GM21576 (cell line): ENCODE measurements at regions not wholly inside any gene's neighbourhood (a gene's known extent, or its start where the extent isn't known, plus 50 kb on each side); places are given as distances from the start of the nearest gene placed in this dataset.
"Not testable (repeated sequence)": the region's sequence is repeated elsewhere in the genome, so short reads cannot be mapped to it uniquely, and the experiment has no call there.

ENCODE experiments used
- ATAC-seq: cut with Tn5 transposase; IDR thresholded peaks from one replicate; pipeline ENCODE4 v1.9.1; 2021; ENCODE audit warnings: mild to moderate bottlenecking, moderate library complexity; ENCODE audit not compliant: unreplicated experiment

DNA sequence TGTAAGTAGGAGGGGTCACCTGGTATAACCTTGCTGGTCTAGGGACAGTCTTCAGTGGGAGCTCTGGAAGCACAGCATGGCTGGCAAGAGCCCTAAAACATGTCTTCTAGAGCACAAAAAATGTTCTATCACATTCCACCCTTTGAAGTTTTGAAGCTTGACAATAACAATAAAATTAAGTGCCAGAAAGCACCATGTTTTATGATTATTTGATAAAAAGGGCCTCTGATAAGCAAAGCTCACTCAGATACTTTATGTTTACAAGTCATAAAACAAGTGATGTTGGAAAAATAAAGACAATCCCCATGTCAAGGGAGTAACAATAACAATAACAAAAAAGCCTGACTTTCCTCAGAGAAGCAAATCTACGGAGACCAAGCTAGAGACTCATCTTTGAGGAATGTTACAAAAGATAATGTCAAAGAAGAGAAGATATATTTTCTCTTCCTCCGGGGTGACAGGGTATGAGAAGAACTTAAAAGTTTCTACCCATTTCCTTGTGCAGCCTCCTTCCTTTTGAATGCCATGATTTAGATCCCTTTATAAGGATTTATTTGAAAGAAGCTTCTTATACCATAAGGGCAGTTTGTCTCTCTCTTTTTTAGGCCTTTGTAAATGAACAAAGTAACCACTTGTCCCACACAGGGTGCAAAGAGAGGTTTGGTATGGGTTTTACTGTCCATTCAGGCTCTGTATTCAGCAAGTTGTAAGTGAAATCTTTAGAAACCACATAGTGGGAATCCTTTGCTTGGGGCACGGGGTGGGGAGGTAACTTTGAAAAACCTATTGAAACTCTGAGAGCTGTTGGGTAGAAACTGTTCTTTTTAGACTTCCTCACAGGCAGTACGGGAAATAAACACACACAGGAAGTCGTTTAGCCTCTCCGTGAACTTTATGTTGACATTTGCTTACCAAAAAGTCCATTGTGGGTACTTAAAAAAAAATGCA lies 109.6 kb upstream of the RBMS3 start:
- ATAC-seq, result no peak

DNA sequence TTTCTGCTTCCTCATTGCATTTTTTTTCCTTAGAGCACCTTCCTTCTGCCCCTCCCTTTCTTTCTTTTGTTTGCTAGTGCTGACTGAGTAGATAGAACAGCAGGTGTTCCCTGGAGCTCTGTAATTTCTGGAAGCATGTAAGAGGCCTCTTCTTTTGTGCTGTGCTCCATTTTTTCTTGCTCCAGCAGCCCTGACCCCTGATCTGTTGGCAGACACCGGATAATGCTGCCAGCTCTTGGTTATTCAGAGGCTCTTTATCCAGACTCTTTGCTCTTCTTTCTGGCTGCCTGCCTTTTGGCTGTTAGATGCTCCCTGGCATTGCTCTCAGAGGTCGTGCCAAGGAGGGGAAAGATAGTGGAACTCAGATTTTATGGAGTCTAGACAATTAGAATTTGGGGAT lies 104.4 kb upstream of the RBMS3 start:
- ATAC-seq, result no peak

DNA sequence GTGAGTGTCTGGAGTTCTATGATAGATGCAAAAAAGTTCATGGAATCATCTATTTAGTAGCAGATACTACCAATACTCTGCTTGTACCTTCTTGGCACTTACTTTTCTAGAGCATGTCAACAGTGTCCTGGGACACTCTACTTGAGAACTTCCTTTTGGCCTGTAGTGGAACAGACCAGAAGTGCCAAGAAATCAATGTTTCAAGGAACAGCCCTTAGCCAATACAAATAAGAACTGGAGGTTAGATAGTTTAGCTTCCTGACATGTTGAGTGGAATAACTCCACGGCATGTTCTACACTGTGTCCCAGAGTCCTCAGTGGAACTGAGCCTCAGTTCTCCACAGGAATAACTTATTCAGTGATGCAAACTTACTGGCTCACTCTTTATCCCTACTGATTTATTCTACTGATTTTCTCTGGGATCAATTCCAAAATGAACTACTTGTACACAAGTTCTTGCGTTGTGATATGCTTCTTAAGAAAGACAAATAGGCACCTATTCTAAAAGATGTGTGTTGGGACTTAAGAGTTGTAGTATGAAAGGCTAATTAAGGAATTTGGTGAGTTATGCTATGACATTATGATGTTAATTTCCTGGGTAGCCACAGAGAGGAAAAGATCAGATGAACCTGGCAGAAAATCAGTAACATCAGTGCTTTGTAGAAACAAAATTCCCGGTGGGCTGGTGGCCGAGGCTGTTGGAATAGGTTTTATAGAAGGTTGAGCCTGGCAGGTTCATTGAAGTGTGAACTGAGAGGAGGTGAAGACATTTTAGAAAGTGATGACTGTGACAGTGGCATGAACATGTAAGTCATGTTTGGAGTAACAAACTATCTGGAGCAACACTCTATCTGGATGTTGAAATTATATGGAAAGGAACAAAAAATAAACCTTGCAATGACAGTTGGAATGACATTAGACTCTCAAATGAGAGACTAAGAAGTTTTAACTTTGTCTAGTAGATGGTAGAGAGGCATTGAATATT lies 101.8 kb upstream of the RBMS3 start:
- ATAC-seq, result no peak

DNA sequence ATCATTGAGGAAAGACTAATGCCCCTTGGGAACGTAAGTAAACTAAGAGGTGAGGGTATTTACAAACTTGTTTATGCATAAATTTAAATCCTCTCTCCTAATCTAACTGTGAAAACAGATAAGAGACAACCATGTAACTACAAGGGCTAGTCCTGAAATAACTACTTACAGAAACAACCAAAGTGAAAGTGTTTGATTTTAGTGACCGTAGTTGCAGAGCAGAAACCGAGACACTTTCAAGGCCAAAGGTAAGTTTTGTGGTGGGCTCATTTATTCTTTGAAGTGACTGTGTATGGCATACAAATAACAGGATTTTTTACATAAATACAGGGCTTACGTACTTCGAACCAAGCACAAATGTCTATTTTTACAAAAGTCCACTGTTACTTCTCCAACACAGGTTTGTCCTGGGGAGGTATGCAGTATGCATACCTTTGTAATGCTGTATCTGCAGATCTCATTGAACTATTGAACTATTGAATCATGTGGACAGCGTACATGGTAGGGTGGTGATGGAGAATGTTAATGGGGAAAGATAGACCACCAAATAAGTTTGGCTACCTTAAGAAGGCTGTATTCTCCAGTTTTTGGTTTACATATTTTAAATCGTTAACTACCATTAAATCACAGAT lies 99.6 kb upstream of the RBMS3 start:
- no peak for ATAC-seq

DNA sequence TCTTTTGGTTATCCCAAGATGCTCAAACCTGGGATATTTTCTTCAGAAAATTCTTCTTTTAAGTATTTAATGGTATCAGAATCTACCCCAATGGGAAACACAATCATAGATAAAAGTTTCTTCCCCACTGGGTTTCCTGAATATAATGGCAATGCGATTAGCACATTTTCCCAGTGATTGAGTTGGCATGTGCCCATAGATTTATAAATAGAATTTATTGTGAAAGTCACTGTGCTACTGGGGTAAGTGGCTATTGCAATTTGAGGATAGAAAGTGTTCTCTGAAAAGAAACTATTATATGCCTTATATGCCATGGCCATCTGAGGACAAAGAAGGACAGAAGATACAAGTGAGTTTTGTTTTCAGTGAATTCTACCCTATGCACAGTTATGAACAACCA lies 99.0 kb upstream of the RBMS3 start:
- no peak for ATAC-seq

DNA sequence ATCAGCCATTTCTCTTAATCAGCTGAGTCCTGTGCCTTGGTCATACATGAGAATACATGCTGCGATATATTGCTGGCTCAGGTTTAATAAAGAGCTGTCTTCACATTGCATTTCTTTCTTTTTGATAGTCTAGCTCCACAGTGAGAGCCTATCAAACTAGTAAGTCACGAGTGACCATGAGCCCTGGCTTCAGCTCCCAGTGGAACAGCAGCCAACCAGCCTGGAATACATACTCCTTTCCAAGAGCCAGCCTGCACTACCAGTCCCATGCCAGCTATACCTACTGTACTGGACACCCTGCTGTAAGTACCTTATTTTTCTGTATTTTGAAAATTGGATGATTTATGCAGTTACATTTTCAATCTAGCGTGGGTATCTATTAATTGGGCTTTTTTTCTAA lies 98.0 kb upstream of the RBMS3 start:
- not testable (repeated sequence) for ATAC-seq

DNA sequence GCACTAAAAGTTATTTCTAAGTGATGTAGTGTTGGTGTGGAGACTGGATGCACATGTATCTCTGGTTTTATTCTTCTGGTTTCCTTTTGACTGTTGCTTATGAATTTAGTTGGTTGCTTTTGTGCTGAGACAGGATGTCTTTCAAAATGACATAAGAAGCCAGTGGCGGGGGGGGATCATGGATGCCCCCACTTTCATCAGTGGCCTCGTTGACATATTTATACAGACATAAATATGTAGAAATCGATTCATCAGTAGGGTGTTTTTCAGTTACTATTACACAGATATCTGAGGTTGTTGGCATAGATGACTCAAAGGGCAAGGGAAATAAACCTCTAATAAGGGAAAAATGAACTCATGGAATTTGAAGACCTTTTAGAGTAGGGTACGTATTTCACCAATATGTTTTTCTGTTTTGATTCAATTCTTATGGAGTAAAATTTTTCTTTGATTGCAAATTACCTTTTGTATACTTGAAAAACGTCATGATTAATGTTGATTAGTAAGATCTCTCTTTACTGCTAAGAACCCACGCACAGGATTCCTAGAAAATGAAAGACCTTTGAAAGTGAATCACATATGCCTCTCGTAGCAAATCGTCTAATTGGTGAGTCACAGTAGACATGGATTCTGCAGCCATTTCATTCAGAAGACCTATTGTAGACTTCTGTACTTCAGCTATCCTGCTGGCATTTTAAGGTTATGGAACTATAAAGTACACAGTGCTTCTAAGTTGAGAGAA lies 97.4 kb upstream of the RBMS3 start:
- ATAC-seq, result no peak

DNA sequence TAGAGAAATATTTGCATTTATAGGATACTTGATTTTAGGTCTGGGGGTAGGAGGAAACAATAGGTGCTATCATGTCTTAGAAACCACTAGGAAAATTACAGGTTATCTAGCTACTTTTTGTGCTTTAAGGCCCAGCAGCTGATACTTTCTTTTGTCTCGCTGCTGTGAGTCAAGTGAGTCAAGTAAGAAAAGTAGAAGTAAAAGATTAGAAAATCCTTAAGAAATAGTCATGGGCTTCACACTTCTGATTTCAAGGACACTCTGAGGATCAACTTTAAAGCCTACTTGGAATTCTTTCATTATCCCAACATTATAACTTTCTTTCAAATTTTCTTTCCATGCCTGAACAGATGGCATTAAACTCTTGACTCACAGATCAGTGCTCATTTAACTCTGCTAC lies 95.2 kb upstream of the RBMS3 start:
- ATAC-seq, result no peak

DNA sequence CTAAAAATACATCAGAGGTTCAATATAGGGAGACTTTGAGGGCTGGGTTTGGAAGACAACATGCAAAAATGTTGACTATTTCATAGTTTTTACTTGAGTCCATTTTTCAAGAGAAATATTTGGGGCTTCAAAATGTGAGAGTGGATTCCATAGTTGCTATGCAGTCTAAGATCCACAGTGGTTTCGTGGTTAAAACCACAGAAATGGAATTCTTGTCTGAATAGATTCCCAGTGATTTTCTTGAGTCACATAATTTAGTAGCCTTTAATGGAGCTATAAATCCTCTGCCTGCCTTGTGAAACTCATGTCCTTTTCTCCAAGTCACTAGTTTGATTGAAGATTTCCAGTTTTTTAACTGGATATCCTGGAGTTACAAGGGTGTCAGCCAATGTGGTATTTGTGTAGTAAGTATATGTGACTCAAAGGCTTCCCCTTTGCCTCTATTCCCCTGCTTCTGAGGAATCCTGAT lies 94.7 kb upstream of the RBMS3 start:
- no peak for ATAC-seq

DNA sequence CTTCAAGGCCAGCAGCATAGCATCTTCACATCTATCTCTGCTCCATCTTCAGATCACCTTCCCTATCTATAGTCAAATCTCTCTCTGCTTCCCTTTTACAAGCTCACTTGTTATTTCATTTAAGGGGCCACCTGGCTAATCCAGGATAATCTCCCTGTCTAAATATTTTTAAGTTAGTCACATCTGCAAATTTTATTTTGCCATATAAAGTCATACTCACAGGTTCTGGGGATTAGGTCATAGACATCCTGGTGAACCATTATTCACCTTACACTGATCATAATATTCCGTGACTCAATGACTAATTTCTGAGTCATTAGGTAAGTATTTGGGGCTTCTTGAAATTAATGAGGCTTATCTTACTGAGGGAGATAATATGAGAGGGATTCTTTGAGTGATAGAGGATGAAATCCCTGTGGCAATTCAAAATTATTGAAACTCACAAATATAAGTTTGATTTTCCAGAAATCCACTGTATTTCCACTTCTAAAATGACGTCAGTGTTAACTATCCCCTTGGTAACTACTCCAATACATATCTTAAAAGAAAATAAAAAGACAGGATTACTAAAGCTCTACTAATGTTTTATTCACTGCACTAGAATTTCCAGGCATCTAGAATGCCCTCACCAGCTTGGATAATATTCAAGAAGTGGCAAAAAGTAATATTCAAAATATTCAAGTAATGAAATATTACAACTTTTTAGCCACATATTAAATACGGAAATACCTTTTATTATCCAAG lies 93.7 kb upstream of the RBMS3 start:
- ATAC-seq, result no peak

DNA sequence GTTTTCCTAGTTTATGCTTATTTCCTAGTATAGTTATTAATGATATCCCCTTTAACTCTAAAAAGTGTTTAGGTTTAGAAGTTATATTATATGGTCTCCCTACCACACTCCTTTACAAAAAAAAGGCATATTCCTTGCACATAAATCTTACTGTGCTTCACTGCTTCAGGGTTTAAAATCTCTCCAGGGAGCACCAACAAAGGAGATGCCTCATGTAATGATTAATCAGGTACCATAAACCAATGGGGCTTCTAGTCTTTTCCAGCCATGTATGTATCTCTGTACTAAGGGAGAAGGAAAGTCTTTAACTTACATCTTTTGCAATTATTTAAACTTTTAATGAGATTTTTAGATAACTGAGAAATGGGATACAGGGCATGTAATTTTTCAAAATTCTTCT lies 91.5 kb upstream of the RBMS3 start:
- no peak for ATAC-seq

DNA sequence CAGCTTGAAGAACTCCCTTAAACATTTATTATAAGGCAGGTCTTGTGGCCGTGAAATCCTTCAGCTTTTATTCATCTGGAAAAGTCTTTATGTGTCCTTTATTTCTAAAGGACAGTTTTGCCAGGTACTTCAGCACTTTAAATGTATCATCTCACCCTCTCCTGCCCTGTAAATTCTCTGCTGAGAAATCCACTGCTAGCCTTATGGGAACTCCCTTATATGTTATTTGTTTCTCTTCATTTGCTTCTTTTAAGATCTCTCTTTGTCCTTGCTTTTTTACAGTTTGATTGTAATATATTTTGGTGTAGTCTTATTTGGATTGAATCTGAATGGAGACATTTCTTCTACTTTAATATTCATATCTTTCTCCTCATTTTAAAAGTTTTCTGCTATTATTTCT lies 86.7 kb upstream of the RBMS3 start:
- no peak for ATAC-seq

DNA sequence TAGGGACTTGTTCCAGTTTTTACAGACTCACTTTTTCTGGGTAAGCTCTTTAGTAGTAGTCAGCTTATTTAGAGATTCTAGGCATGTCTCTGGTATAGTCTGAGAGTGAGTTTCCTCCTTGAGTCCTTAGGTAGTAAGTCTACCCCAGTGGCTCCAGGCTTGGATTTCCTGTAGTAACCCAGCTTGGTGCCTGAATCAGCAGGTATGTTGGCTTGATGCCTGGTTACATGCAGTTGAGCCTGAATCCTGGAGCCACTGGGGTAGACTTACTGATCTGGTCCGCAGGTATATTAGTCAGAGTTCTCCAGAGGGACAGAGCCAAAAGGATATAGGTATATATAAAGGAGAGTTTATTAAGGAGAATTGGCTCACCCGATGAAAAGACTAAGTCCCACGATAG lies 85.8 kb upstream of the RBMS3 start:
- ATAC-seq, result no peak

DNA sequence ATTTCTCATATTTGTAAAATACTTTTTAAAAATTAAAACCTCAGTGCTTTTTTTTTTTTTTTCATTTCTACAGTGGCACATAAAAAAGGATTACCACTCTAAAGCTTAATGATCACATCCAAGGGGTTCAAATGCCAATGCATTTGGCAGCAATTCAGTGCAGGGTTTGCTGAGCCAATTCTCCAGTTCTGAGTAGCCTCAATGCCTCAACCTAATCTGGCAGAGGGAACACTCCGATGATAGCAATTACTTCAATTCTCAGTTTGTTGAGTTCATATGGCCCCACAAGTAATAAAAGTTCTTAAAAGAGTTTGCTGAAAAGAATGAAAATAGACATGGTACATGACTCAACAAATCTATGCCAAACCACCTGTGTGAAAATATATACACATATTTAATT lies 79.3 kb upstream of the RBMS3 start:
- ATAC-seq, result no peak

DNA sequence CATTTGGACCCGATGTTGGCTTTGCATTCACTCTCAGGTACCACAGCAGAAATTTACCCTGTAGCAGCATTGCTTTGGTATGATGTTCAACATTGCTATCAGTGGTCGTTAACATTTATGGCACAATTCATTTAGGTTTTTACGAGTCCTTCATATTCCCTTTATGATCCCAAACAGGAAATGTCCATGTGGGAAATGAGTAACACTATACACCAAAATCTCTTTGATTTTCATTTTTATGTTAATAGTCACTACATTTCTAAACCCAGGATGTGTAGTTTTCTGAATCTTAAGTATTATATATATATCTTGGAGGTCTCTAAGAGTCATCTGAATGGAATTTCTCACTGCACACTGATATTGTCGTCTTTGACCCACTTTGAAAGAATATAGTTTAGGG lies 78.5 kb upstream of the RBMS3 start:
- ATAC-seq, result no peak

DNA sequence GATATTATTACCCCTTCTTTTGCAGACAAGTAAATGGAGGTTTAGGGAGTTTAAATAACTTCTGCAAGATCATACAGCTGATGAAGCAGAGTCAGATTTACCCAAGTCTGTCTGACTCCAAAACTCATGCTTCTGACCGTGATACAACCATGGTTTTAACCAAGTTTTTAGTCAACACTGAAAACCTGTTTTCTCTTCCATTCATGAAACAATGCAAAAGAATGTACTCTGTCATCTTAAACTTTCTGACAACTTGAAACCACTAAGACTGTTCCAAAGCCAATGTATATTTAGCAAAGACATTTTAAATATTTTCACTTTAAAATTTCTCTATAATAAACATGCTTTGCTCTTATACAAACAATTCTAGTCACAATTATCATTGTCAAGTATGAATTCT lies 77.0 kb upstream of the RBMS3 start:
- ATAC-seq, result no peak

DNA sequence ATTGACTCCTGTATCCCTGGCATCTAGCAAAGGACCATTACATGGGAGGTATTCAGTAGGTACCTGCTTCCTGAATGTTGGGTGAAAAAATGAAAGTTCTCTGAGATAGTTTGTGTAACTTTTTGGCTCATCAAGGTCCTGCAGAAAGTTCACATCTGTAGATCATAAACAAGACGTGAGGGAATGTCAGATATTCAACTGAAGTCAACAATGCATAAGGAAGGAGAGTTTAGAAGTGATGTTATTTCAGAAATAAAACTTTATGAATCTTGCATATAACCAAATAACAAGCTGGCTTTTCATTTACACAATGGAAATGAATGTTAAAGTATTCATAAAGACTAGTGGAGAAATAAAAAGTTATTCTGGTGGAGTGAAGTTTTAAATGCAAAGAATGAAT lies 73.4 kb upstream of the RBMS3 start:
- ATAC-seq, result no peak

DNA sequence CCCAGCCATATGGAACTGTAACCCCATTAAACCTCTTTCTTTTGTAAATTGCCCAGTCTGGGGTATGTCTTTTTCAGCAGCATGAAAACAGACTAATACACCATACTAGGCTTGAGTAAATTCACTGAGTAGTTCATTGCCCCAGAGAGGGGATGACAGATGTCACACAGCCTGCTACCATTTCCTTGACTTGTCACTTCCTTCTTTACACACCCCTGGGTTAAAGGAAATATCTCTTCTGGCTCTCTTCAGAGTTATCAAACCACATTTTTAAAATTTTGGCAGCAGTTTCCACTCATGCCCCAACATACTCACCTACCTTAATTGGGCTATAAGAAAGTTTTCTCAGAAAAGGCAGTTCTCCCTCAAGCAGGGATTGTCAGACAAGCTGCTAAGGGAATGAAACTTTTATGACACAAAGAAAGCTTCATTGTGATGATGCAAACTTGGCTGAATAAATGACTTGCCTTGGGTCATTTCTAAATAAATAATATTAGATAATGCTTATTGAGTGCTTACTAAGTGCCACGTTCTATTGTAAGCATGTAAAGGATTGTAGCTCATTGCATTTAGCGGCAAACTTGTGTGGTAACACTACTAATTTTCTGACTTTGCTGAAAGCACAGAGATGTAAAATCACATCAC lies 68.0 kb upstream of the RBMS3 start:
- no peak for ATAC-seq

DNA sequence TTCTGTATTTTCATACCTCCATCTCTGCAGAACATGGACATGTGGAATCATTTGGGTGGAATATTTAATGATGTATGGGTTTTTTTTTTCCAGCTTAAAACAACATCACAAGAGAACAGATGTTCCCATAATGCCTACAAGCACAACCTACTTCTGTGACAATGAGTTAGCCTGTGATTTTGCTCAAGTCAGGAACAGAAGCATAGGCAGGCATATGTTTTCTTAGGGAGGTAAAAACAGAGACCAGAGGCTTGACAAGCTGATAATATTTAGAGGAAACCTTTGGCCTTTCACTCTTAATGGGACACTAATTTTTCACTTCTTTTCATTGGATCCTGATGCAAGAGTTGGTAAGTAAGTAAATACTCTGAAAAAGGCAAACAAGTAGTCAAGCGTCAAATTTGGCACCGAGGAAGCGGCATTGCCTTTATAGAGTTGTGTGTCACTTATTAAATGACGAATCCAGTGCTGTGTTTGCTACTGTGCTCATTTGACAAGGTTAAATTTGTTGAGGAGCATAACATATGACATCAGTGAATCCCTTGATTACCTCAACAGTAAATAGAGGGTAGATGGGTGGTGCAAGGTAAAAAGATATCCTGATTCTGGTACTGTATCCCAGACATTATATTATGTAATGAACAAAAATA lies 66.7 kb upstream of the RBMS3 start:
- ATAC-seq, result no peak
